HFFc6 (cell line): ENCODE measurements at regions not wholly inside any gene's neighbourhood (a gene's known extent, or its start where the extent isn't known, plus 50 kb on each side); places are given as distances from the start of the nearest gene placed in this dataset.

Source experiments
- DNase-seq: peaks from one replicate; pipeline ENCODE4 v3.0.0-alpha.2; 2018
- H3K27ac Mint-ChIP-seq: 2 replicates; pipeline ENCODE4 v1.8.0; 2020; ENCODE audit warnings: mild to moderate bottlenecking, mixed read lengths
- H3K27me3 Mint-ChIP-seq: 2 replicates; pipeline ENCODE4 v1.8.0; 2021; ENCODE audit warnings: mild to moderate bottlenecking, moderate library complexity, mixed read lengths; ENCODE audit not compliant: insufficient read depth
- H3K36me3 Mint-ChIP-seq: 2 replicates; pipeline ENCODE4 v1.8.0; 2021; ENCODE audit warnings: low read depth, mixed read lengths
- H3K4me1 Mint-ChIP-seq: 2 replicates; pipeline ENCODE4 v1.8.0; 2020; ENCODE audit warnings: low read depth, mixed read lengths
- H3K4me3 Mint-ChIP-seq: 2 replicates; pipeline ENCODE4 v1.8.0; 2020; ENCODE audit warnings: mild to moderate bottlenecking, moderate library complexity, mixed read lengths
- H3K9me3 Mint-ChIP-seq: 2 replicates; pipeline ENCODE4 v1.8.0; 2020; ENCODE audit warnings: mild to moderate bottlenecking, mixed read lengths
- TF ChIP-seq, protein P1 (sequence below): fragments of 200-600 bp; sonication (generic); IDR thresholded peaks from 2 replicates; pipeline ENCODE4 v1.5.0; 2021; ENCODE audit warnings: antibody characterized with exemption, mild to moderate bottlenecking

DNA sequence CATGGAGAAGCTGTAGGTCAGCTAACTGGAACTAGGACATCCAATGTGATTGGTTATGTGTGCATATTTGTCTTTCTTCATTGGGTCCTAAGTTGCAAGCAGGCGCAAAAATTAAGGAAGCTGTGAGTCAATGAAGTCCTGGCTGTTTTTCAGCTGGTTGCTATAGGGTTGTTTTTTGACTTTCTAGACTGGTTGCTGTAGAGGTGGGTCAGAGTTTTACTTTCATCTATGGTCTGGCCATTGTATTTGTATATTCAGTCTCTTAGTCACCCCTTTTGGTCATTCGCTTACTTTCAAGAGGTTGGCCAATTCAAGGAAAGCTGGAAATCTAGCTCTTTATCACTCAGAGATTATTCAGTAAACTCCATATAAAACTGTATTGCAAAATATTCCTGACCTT is 62.0 kb upstream of the AMZ2 start:
- TF ChIP-seq, protein P1, sequence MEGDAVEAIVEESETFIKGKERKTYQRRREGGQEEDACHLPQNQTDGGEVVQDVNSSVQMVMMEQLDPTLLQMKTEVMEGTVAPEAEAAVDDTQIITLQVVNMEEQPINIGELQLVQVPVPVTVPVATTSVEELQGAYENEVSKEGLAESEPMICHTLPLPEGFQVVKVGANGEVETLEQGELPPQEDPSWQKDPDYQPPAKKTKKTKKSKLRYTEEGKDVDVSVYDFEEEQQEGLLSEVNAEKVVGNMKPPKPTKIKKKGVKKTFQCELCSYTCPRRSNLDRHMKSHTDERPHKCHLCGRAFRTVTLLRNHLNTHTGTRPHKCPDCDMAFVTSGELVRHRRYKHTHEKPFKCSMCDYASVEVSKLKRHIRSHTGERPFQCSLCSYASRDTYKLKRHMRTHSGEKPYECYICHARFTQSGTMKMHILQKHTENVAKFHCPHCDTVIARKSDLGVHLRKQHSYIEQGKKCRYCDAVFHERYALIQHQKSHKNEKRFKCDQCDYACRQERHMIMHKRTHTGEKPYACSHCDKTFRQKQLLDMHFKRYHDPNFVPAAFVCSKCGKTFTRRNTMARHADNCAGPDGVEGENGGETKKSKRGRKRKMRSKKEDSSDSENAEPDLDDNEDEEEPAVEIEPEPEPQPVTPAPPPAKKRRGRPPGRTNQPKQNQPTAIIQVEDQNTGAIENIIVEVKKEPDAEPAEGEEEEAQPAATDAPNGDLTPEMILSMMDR, result no peak
- H3K36me3 Mint-ChIP-seq, result no peaks in the 10 kb centered on the region
- H3K27me3 Mint-ChIP-seq, result peaks cover 5% of the 10 kb centered on the region
- no peak overlapping the region for H3K27ac Mint-ChIP-seq
- DNase-seq, result no peak
- H3K4me1 Mint-ChIP-seq, result no peaks in the 10 kb centered on the region; the same call in 1 of the 2 replicates
- H3K9me3 Mint-ChIP-seq, result peaks cover 4% of the 10 kb centered on the region; the same call in 1 of the 2 replicates
- no peak overlapping the region for H3K4me3 Mint-ChIP-seq

DNA sequence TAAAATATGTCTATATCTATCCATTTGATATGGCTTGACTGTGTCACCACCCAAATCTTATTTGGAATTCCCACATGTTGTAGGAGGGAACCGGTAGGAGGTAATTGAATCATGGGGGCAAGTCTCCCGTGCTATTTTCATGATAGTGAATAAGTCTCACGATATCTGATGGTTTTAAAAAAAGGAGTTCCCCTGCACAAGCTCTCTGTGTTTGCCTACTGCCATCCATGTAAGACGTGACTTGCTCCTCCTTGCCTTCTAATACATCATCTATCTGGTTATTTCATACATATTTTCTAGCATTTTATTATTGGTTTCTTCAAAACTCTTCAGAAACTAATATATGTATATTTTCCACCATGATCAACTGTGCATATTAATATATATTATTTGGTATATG is 57.3 kb upstream of the AMZ2 start:
- no peak for DNase-seq
- Mint-ChIP-seq H3K27me3 (peaks cover 10% of the 10 kb centered on the region), H3K36me3 (no peaks in the 10 kb centered on the region), H3K9me3 (peaks cover 4% of the 10 kb centered on the region; the same call in 1 of the 2 replicates), H3K4me1 (no peaks in the 10 kb centered on the region), H3K4me3 (no peak overlapping the region), H3K27ac (no peak overlapping the region)
- TF ChIP-seq, protein P1, result no peak

DNA sequence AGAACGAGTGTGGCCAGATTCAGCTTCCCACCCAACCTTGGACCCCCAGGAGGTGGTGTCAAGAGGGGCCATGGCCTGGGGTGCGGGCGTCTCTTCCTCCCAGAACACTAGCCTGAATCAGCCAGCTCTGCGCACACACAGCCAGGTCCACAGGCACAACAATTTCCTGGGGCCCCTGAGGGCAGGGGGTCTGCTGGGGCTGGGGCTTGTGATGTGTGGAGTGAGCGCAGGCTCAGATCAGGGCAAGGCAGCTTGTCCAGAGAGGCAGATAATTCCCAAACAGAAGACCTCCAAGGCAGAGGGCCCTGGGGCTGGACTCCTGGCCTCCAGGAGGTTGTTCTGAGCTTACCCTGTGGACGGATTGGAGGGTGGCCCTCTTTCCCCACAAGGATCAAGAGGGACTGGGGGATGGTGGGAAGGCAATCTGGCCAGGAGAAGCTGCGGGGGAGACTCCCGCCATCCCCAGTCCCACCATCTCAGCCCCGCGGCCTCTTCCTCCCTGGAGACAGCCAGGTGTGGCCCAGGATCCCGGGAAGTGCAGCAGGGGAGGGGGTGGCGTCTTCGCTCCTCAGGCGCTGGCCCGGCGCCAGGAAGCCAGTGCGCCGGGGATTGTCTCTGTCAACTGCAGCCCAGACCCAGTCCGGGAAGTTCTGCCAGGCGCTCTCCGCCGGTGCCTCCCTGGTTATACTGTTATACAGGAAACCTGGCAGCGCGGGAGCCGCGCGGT is 52.0 kb upstream of the AMZ2 start:
- Mint-ChIP-seq H3K4me1 (peaks cover 10% of the 10 kb centered on the region), H3K36me3 (no peaks in the 10 kb centered on the region), H3K4me3 (no peak overlapping the region), H3K9me3 (no peaks in the 10 kb centered on the region), H3K27me3 (peaks cover 40% of the 10 kb centered on the region), H3K27ac (no peak overlapping the region)
- TF ChIP-seq, protein P1, result no peak
- DNase-seq, result no peak

- Mint-ChIP-seq H3K4me3 (no peak overlapping the region), H3K9me3 (no peaks in the 10 kb centered on the region)
These were observed 51.3 kb upstream of the AMZ2 start for GRCh38 chr17:68196394-68197090.

DNA sequence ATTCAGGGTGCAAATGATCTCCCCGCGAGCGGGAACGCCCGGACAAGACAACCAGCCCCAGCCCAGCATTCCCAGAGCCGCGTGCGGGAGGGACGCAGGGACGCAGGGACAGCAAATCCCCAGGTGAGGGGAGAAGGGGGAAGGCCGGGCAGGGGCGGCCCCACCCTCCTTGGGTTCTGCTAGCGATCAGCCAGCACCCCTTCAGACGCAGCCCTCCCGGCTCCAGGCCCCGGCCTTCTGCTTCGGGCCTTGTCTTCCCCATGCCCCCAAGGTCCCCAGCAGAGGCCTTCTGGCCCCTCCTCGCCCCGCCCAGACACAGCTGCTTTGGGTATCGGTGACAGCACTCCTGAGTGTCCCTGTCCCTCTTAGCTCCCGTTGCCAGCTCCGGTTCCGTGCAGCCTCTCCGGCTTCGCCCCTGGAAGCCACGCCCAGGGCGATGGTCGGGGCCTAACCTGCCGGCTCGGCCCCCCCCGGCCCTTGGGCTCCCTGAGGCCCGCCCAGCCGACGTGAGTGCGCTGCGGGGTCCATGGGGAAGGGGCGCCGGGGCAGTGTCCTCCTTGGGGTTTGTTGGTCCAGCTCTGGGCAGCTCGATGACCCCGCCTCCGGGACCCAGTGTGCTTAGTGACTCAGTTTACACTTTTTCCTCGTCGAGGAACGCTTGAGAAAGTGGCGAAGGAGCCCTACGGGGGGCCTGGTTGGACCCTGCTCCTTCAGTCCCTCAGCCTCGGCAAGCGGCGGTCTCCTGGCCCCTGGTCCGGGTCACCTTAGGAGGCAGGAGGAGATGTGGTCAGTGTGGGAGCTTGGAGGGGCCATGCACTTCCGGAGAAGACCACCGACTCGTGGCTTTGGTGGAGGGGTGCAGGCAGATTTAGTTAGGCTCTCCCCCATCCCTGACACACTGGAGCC is 50.5 kb upstream of the AMZ2 start:
- no peak for DNase-seq
- H3K4me1 Mint-ChIP-seq, result peaks cover 10% of the 10 kb centered on the region
- H3K9me3 Mint-ChIP-seq, result no peaks in the 10 kb centered on the region
- H3K4me3 Mint-ChIP-seq, result no peak overlapping the region
- H3K27me3 Mint-ChIP-seq, result peaks cover 40% of the 10 kb centered on the region
- TF ChIP-seq, protein P1, result no peak
- H3K27ac Mint-ChIP-seq, result no peak overlapping the region
- H3K36me3 Mint-ChIP-seq, result no peaks in the 10 kb centered on the region

More at GRCh38 chr17:68196394-68197090, 51.3 kb upstream of the AMZ2 start:
- Mint-ChIP-seq H3K4me1 (peaks cover 10% of the 10 kb centered on the region), H3K36me3 (no peaks in the 10 kb centered on the region), H3K27ac (no peak overlapping the region), H3K27me3 (peaks cover 40% of the 10 kb centered on the region)
- no peak for DNase-seq
- TF ChIP-seq, protein P1, result no peak
